ENCODE measurements at regions not wholly inside any gene's neighbourhood (a gene's known extent, or its start where the extent isn't known, plus 50 kb on each side); places are given as distances from the start of the nearest gene placed in this dataset.

DNA sequence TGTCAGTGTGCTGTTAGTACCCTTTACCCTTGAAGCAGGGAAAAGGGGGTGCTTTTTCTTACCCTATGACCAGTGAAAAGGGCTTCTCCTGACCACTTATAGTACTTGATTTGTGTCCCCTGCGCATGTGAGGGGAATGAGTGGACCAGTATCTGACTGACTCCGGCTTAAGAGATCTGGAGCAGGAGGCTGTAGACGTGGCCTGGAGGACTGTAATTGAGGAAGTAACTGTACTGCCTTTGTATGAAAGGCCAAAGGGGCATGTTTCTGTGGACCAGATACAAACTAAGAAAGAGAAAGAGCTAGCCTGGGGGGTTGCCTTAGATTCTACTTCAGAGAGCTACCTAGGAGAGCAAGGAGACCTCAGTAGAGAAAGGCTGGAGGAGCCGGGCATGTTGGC, 89.9 kb upstream of the TBL1XR1 start:
- H3K4me3 ChIP-seq (ENCODE audit: low read length, poor library complexity, severe bottlenecking) = no peak overlapping the region
- no peaks in the 10 kb centered on the region for H3K9me2 ChIP-seq (replicated peaks; ENCODE audit: low read depth, low read length)
- H3K9ac ChIP-seq (ENCODE audit: low read depth, low read length, poor library complexity, severe bottlenecking) = no peak overlapping the region
- no peaks in the 10 kb centered on the region for H4K20me1 ChIP-seq (ENCODE audit: insufficient read depth, low read length, poor library complexity, severe bottlenecking)
- no peak for TF ChIP-seq EZH2phosphoT487 (IDR thresholded peaks at IDR 0.05; ENCODE audit: borderline replicate concordance)
- TF ChIP-seq, protein P1, sequence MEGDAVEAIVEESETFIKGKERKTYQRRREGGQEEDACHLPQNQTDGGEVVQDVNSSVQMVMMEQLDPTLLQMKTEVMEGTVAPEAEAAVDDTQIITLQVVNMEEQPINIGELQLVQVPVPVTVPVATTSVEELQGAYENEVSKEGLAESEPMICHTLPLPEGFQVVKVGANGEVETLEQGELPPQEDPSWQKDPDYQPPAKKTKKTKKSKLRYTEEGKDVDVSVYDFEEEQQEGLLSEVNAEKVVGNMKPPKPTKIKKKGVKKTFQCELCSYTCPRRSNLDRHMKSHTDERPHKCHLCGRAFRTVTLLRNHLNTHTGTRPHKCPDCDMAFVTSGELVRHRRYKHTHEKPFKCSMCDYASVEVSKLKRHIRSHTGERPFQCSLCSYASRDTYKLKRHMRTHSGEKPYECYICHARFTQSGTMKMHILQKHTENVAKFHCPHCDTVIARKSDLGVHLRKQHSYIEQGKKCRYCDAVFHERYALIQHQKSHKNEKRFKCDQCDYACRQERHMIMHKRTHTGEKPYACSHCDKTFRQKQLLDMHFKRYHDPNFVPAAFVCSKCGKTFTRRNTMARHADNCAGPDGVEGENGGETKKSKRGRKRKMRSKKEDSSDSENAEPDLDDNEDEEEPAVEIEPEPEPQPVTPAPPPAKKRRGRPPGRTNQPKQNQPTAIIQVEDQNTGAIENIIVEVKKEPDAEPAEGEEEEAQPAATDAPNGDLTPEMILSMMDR (conservative IDR thresholded peaks at IDR 0.05; ENCODE audit: low read length) = no peak
- no peaks in the 10 kb centered on the region for H3K27me3 ChIP-seq (ENCODE audit: insufficient read depth, low read length, poor library complexity, severe bottlenecking)
- H3F3A ChIP-seq (ENCODE audit: low read depth) = no peaks in the 10 kb centered on the region
- H3K9me3 ChIP-seq (ENCODE audit: insufficient read depth, low read depth, low read length) = no peaks in the 10 kb centered on the region
- H3K79me2 ChIP-seq (ENCODE audit: insufficient read depth, low read length) = no peaks in the 10 kb centered on the region
- no peak overlapping the region for H3K4me2 ChIP-seq (ENCODE audit: low read depth, low read length, poor library complexity, severe bottlenecking)
- H3K4me1 ChIP-seq (ENCODE audit: insufficient read depth, low read length, poor library complexity, severe bottlenecking) = peaks cover 12% of the 10 kb centered on the region
- no peaks in the 10 kb centered on the region for H3K36me3 ChIP-seq (ENCODE audit: insufficient read depth, low read length)
- H2AFZ ChIP-seq (ENCODE audit: low read length) = no peak overlapping the region

DNA sequence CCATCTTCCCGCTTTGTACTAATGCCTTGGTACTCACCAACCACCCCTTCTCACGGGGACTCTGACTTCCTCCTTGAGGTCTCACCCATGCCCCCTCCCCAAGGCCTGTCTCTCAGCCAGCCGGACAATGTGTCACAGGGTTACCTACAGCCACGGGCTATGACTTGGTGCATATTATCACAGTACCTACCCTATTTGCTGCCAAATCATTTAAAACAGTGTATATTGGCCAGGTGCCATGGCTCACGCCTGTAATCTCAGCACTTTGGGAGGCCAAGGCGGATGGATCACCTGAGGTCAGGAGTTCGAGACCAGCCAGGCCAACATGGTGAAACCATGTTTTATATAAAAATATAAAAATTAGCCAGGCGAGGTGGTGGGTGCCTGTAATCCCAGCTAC, 93.4 kb upstream of the TBL1XR1 start:
- H3K79me2 ChIP-seq (ENCODE audit: insufficient read depth, low read length) = no peaks in the 10 kb centered on the region
- no peak overlapping the region for H3K4me2 ChIP-seq (ENCODE audit: low read depth, low read length, poor library complexity, severe bottlenecking)
- no peaks in the 10 kb centered on the region for H3K9me2 ChIP-seq (replicated peaks; ENCODE audit: low read depth, low read length)
- no peaks in the 10 kb centered on the region for H3F3A ChIP-seq (ENCODE audit: low read depth)
- TF ChIP-seq, protein P1 (conservative IDR thresholded peaks at IDR 0.05; ENCODE audit: low read length) = no peak
- no peak for TF ChIP-seq EZH2phosphoT487 (IDR thresholded peaks at IDR 0.05; ENCODE audit: borderline replicate concordance)
- no peaks in the 10 kb centered on the region for H4K20me1 ChIP-seq (ENCODE audit: insufficient read depth, low read length, poor library complexity, severe bottlenecking)
- H3K4me3 ChIP-seq (ENCODE audit: low read length, poor library complexity, severe bottlenecking) = no peak overlapping the region
- no peaks in the 10 kb centered on the region for H3K27me3 ChIP-seq (ENCODE audit: insufficient read depth, low read length, poor library complexity, severe bottlenecking)
- no peaks in the 10 kb centered on the region for H3K4me1 ChIP-seq (ENCODE audit: insufficient read depth, low read length, poor library complexity, severe bottlenecking)
- no peak overlapping the region for H3K9ac ChIP-seq (ENCODE audit: low read depth, low read length, poor library complexity, severe bottlenecking)
- no peak overlapping the region for H2AFZ ChIP-seq (ENCODE audit: low read length)
- no peaks in the 10 kb centered on the region for H3K9me3 ChIP-seq (ENCODE audit: insufficient read depth, low read depth, low read length)
- no peaks in the 10 kb centered on the region for H3K36me3 ChIP-seq (ENCODE audit: insufficient read depth, low read length)

DNA sequence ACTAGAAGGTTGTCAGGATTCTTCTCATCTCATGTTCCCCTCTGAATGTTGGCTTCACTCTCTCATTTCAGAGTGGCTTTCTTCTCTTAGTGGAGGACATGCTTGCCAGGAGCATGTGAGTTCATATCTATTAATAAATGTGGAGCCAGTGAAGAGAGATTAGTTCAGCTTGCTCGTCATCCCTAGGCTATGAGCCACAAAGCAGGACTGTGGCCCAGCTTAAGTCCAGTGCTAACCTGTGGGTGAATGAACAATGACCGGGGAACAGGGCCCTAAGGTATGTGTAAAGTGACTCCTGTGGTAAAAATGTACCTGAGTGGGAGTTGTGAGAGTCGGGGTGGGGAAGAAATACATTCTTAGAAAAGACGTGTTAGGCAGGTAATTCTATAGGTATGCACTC, 96.9 kb upstream of the TBL1XR1 start:
- Histone ChIP-seq H3K4me1 (ENCODE audit: insufficient read depth, low read length, poor library complexity, severe bottlenecking) (no peaks in the 10 kb centered on the region), H3K9me3 (ENCODE audit: insufficient read depth, low read depth, low read length) (no peaks in the 10 kb centered on the region), H3K9me2 (replicated peaks; ENCODE audit: low read depth, low read length) (no peaks in the 10 kb centered on the region), H2AFZ (ENCODE audit: low read length) (no peak overlapping the region; the same call in 1 of the 2 replicates), H3K9ac (ENCODE audit: low read depth, low read length, poor library complexity, severe bottlenecking) (no peak overlapping the region), H3K4me2 (ENCODE audit: low read depth, low read length, poor library complexity, severe bottlenecking) (no peak overlapping the region), H4K20me1 (ENCODE audit: insufficient read depth, low read length, poor library complexity, severe bottlenecking) (no peaks in the 10 kb centered on the region), H3K27me3 (ENCODE audit: insufficient read depth, low read length, poor library complexity, severe bottlenecking) (no peaks in the 10 kb centered on the region), H3K4me3 (ENCODE audit: low read length, poor library complexity, severe bottlenecking) (no peak overlapping the region), H3F3A (ENCODE audit: low read depth) (no peaks in the 10 kb centered on the region), H3K36me3 (ENCODE audit: insufficient read depth, low read length) (no peaks in the 10 kb centered on the region), H3K79me2 (ENCODE audit: insufficient read depth, low read length) (no peaks in the 10 kb centered on the region)
- TF ChIP-seq, protein P1 (conservative IDR thresholded peaks at IDR 0.05; ENCODE audit: low read length) = no peak
- no peak for TF ChIP-seq EZH2phosphoT487 (IDR thresholded peaks at IDR 0.05; ENCODE audit: borderline replicate concordance)

Data from Loucy (cell line).